Liver (tissue), 8 donors: ENCODE measurements at regions not wholly inside any gene's neighbourhood (a gene's known extent, or its start where the extent isn't known, plus 50 kb on each side); places are given as distances from the start of the nearest gene placed in this dataset.

Experiments used
- DNase-seq: peaks from one replicate; pipeline ENCODE4 v3.0.0-alpha.2; 2017; ENCODE audit warnings: low spot score
- H3K27ac ChIP-seq, 2 donors: one replicate each; pipeline ENCODE4 v1.7.0; 2013; ENCODE audit warnings: inconsistent platforms in 2 of 2, low read length in 2 of 2, control low read depth in 1 of 2, low read depth in 1 of 2, mild to moderate bottlenecking in 1 of 2
- H3K27me3 ChIP-seq, 4 donors: one replicate each; pipeline versions ENCODE4 v1.6.1 to v1.7.0; 2013; ENCODE audit warnings: low read length in 3 of 4, inconsistent platforms in 1 of 4, mild to moderate bottlenecking in 1 of 4, moderate library complexity in 1 of 4; ENCODE audit not compliant: control insufficient read depth in 4 of 4, insufficient read depth in 4 of 4
- H3K36me3 ChIP-seq, 4 donors: one replicate each; pipeline versions ENCODE4 v1.6.1 to v1.7.0; 2013; ENCODE audit warnings: low read length in 3 of 4, mild to moderate bottlenecking in 3 of 4, low read depth in 1 of 4, moderate library complexity in 1 of 4; ENCODE audit not compliant: control insufficient read depth in 4 of 4, insufficient read depth in 3 of 4
- H3K4me1 ChIP-seq, 4 donors: one replicate each; pipeline versions ENCODE4 v1.6.1 to v1.7.0; 2013; ENCODE audit warnings: low read length in 3 of 4, mild to moderate bottlenecking in 3 of 4, moderate library complexity in 1 of 4; ENCODE audit not compliant: control insufficient read depth in 4 of 4, insufficient read depth in 4 of 4
- H3K4me3 ChIP-seq, 3 donors: one replicate each; pipeline versions ENCODE4 v1.6.1 to v1.7.0; 2013; ENCODE audit warnings: low read length in 3 of 3, control low read depth in 1 of 3, low read depth in 1 of 3, mild to moderate bottlenecking in 1 of 3
- H3K9ac ChIP-seq, 2 donors: one replicate each; pipeline ENCODE4 v1.7.0; 2013; ENCODE audit warnings: low read length in 2 of 2, mild to moderate bottlenecking in 2 of 2, moderate library complexity in 2 of 2, control low read depth in 1 of 2, low read depth in 1 of 2
- H3K9me3 ChIP-seq, 4 donors: one replicate each; pipeline versions ENCODE4 v1.6.1 to v1.7.0; 2013; ENCODE audit warnings: low read length in 3 of 4; ENCODE audit not compliant: control insufficient read depth in 4 of 4
- FOXA1 ChIP-seq: IDR thresholded peaks from 2 replicates; pipeline ENCODE4 v1.6.1; 2016; ENCODE audit warnings: antibody characterized with exemption
- FOXA2 ChIP-seq: IDR thresholded peaks from 2 replicates; pipeline ENCODE4 v1.6.1; 2016; ENCODE audit warnings: antibody characterized with exemption
- HNF4A ChIP-seq, 2 donors: conservative IDR thresholded peaks; 2 replicates each; pipeline ENCODE4 v1.6.1; 2016; ENCODE audit warnings: antibody characterized with exemption in 2 of 2, mild to moderate bottlenecking in 2 of 2
- HNF4G ChIP-seq: IDR thresholded peaks from 2 replicates; pipeline ENCODE4 v1.6.1; 2016; ENCODE audit warnings: antibody characterized with exemption
- NR2F2 ChIP-seq: IDR thresholded peaks from 2 replicates; pipeline ENCODE4 v1.6.1; 2016; ENCODE audit warnings: antibody characterized with exemption
- RAD21 ChIP-seq, 2 donors: IDR thresholded peaks; 2 replicates each; pipeline ENCODE4 v1.6.1; 2016; ENCODE audit warnings: antibody characterized with exemption in 2 of 2, mild to moderate bottlenecking in 2 of 2
- RXRA ChIP-seq, 2 donors: IDR thresholded peaks; 2 replicates each; pipeline ENCODE4 v1.6.1; 2017 to 2018; ENCODE audit warnings: antibody characterized with exemption in 2 of 2, mild to moderate bottlenecking in 1 of 2
- TAF1 ChIP-seq: conservative IDR thresholded peaks from 2 replicates; pipeline ENCODE4 v1.6.1; 2016; ENCODE audit warnings: antibody characterized with exemption, mild to moderate bottlenecking
- YY1 ChIP-seq: IDR thresholded peaks from 2 replicates; pipeline ENCODE4 v1.6.1; 2016; ENCODE audit warnings: antibody characterized with exemption, mild to moderate bottlenecking
- WGBS: extraction: QIAGEN DNeasy Blood & Tissue Kit; methylation state at CpG from one replicate; pipeline ENCODE4 v1.1.7; 2013; 5-methylcytosine and 5-hydroxymethylcytosine counted together
- TF ChIP-seq, protein P1 (sequence below): fragments of 150-350 bp; IDR thresholded peaks from 2 replicates; pipeline ENCODE4 v1.5.1; 2017; ENCODE audit warnings: improper control_type of control experiment, low read depth, low read length; ENCODE audit not compliant: missing input control
- TF ChIP-seq, protein P2 (sequence below): IDR thresholded peaks from 2 replicates; pipeline ENCODE4 v1.6.1; 2016; ENCODE audit warnings: antibody characterized with exemption
- TF ChIP-seq, protein P3 (sequence below): IDR thresholded peaks from 2 replicates; pipeline ENCODE4 v1.6.1; 2016; ENCODE audit warnings: antibody characterized with exemption
- TF ChIP-seq, protein P4 (sequence below): IDR thresholded peaks from 2 replicates; pipeline ENCODE4 v1.6.1; 2016; ENCODE audit warnings: antibody characterized with exemption
- donor health status: healthy.
- donor health status: healthy.
- donor health status: healthy.
- donor health status: healthy.
- donor health status: healthy.

DNA sequence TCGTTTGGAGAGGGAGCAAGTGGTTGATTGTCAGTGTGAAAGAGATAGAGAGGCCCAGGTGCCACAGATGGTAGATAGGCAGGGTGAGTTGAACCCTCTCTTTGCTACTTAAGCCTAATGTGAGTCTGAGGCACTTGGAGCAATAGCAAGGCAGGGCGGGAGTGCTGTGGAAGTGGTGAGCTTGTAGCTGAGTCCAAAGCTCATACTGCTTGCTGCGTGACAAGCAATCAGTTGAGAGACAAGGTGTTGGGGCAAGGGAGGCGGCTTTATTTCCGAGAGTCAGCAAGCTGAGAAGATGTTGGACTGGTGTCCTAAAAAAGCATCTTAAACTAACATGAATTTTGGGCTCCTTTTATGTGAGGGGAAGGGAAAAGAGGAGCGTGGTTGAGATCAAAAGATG lies 112.9 kb upstream of the ZKSCAN2 start:
- no peak for TF ChIP-seq HNF4A (conservative IDR thresholded peaks at IDR 0.05)
- no peak for TF ChIP-seq FOXA2
- no peak for TF ChIP-seq TAF1
- no peak for TF ChIP-seq YY1
- TF ChIP-seq, protein P1, sequence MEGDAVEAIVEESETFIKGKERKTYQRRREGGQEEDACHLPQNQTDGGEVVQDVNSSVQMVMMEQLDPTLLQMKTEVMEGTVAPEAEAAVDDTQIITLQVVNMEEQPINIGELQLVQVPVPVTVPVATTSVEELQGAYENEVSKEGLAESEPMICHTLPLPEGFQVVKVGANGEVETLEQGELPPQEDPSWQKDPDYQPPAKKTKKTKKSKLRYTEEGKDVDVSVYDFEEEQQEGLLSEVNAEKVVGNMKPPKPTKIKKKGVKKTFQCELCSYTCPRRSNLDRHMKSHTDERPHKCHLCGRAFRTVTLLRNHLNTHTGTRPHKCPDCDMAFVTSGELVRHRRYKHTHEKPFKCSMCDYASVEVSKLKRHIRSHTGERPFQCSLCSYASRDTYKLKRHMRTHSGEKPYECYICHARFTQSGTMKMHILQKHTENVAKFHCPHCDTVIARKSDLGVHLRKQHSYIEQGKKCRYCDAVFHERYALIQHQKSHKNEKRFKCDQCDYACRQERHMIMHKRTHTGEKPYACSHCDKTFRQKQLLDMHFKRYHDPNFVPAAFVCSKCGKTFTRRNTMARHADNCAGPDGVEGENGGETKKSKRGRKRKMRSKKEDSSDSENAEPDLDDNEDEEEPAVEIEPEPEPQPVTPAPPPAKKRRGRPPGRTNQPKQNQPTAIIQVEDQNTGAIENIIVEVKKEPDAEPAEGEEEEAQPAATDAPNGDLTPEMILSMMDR = no peak
- TF ChIP-seq RXRA (IDR thresholded peaks at IDR 0.05) = no peak
- TF ChIP-seq, protein P2, sequence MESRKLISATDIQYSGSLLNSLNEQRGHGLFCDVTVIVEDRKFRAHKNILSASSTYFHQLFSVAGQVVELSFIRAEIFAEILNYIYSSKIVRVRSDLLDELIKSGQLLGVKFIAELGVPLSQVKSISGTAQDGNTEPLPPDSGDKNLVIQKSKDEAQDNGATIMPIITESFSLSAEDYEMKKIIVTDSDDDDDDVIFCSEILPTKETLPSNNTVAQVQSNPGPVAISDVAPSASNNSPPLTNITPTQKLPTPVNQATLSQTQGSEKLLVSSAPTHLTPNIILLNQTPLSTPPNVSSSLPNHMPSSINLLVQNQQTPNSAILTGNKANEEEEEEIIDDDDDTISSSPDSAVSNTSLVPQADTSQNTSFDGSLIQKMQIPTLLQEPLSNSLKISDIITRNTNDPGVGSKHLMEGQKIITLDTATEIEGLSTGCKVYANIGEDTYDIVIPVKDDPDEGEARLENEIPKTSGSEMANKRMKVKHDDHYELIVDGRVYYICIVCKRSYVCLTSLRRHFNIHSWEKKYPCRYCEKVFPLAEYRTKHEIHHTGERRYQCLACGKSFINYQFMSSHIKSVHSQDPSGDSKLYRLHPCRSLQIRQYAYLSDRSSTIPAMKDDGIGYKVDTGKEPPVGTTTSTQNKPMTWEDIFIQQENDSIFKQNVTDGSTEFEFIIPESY = no peak
- no peak for TF ChIP-seq NR2F2
- TF ChIP-seq, protein P3, sequence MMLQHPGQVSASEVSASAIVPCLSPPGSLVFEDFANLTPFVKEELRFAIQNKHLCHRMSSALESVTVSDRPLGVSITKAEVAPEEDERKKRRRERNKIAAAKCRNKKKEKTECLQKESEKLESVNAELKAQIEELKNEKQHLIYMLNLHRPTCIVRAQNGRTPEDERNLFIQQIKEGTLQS = no peak
- no peak for TF ChIP-seq HNF4G
- TF ChIP-seq RAD21 (IDR thresholded peaks at IDR 0.05) = no peak
- no peaks in the 10 kb centered on the region for H3K9me3 ChIP-seq
- H3K4me3 ChIP-seq = no peak overlapping the region
- WGBS = 67% methylated on average over 6 of the region's 6 CpGs
- no peak overlapping the region for H3K9ac ChIP-seq
- no peaks in the 10 kb centered on the region for H3K4me1 ChIP-seq
- no peak for DNase-seq
- H3K27me3 ChIP-seq = no peaks in the 10 kb centered on the region
- no peak overlapping the region for H3K27ac ChIP-seq
- H3K36me3 ChIP-seq = no peaks in the 10 kb centered on the region

DNA sequence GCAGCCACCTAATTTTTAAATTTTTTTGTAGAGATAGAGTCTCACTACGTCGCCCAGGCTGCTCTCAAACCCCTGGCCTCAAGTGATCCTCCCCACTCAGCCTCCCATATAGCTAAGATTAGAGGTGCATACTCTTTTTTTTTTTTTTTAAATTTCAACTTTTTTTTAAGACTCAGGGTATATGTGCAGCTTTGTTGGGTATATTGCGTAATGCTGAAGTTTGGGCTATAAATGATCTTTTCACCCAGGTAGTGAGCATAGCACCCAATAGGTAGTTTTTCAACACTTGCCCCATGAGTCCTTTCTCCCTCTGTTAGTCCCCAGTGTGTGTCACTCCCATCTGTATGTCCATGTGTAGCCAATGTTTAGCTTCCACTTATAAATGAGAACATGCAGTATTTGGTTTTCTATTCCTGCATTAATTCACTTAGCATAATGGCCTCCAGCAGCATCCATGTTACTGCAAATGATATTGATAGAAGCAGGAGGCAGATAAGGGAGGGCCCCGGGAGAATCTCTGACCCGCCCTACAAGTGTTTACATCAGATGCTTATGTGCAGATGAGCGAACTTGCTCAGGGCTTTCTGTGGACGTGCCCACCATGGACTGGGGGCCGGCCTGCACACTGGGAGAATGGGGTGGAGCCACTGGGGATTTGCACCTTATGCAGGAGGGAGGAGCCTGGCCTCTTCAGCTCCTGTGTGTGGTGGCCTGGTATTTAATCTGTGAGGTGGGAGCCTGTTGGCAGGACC lies 110.3 kb upstream of the ZKSCAN2 start:
- no peaks in the 10 kb centered on the region for H3K36me3 ChIP-seq
- H3K4me1 ChIP-seq = no peaks in the 10 kb centered on the region
- whole genome bisulfite sequencing = 91% methylated on average over 8 of the region's 8 CpGs
- H3K9ac ChIP-seq = no peak overlapping the region
- H3K27ac ChIP-seq = no peak overlapping the region
- no peak overlapping the region for H3K4me3 ChIP-seq
- DNase-seq = no peak
- TF ChIP-seq NR2F2 (no peak), RXRA (IDR thresholded peaks at IDR 0.05) (no peak), FOXA1 (no peak)
- TF ChIP-seq, protein P4, sequence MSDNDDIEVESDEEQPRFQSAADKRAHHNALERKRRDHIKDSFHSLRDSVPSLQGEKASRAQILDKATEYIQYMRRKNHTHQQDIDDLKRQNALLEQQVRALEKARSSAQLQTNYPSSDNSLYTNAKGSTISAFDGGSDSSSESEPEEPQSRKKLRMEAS = no peak
- TF ChIP-seq, protein P1 = no peak
- TF ChIP-seq, protein P2 = no peak
- TF ChIP-seq, protein P3 = no peak
- H3K9me3 ChIP-seq = no peaks in the 10 kb centered on the region
- H3K27me3 ChIP-seq = peaks cover 0 to 3% (median 0%) of the 10 kb centered on the region in 4 donors
